PFSK-1 (cell line): ENCODE measurements at regions not wholly inside any gene's neighbourhood (a gene's known extent, or its start where the extent isn't known, plus 50 kb on each side); places are given as distances from the start of the nearest gene placed in this dataset.

Source experiments
- FOXP2 ChIP-seq: optimal IDR thresholded peaks from 2 replicates; pipeline ENCODE3; 2011; ENCODE audit warnings: borderline replicate concordance, control low read depth, inconsistent platforms; ENCODE audit not compliant: insufficient read depth; ENCODE audit errors: extremely low read length, extremely low read depth
- POLR2AphosphoS5 ChIP-seq: IDR thresholded peaks from 2 replicates; pipeline ENCODE4 v1.6.1; 2012; ENCODE audit warnings: low read depth, mild to moderate bottlenecking, control low read depth, low read length, moderate library complexity
- SIN3A ChIP-seq: IDR thresholded peaks from 2 replicates; pipeline ENCODE4 v1.6.1; 2012; ENCODE audit warnings: mild to moderate bottlenecking, low read length, moderate library complexity, borderline replicate concordance; ENCODE audit not compliant: insufficient read depth
- TAF1 ChIP-seq: IDR thresholded peaks from 2 replicates; pipeline ENCODE4 v1.6.1; 2012; ENCODE audit warnings: low read length, control low read depth, borderline replicate concordance; ENCODE audit not compliant: insufficient read depth
- TF ChIP-seq, protein P1 (sequence below), 2 experiments: IDR thresholded peaks; 2 replicates each; pipeline versions ENCODE4 v1.6.1 to v1.8.0; 2011 to 2012; ENCODE audit warnings: low read depth in 2 of 2, low read length in 2 of 2, control low read depth in 1 of 2, inconsistent platforms in 1 of 2, mild to moderate bottlenecking in 1 of 2, moderate library complexity in 1 of 2; ENCODE audit not compliant: insufficient read depth in 1 of 2

GRCh38 chr3:80157546-80157945, 389.7 kb upstream of the ROBO1 start:
- no peak for TF ChIP-seq SIN3A

GRCh38 chr3:80152692-80153091, 384.9 kb upstream of the ROBO1 start:
- TF ChIP-seq, protein P1, sequence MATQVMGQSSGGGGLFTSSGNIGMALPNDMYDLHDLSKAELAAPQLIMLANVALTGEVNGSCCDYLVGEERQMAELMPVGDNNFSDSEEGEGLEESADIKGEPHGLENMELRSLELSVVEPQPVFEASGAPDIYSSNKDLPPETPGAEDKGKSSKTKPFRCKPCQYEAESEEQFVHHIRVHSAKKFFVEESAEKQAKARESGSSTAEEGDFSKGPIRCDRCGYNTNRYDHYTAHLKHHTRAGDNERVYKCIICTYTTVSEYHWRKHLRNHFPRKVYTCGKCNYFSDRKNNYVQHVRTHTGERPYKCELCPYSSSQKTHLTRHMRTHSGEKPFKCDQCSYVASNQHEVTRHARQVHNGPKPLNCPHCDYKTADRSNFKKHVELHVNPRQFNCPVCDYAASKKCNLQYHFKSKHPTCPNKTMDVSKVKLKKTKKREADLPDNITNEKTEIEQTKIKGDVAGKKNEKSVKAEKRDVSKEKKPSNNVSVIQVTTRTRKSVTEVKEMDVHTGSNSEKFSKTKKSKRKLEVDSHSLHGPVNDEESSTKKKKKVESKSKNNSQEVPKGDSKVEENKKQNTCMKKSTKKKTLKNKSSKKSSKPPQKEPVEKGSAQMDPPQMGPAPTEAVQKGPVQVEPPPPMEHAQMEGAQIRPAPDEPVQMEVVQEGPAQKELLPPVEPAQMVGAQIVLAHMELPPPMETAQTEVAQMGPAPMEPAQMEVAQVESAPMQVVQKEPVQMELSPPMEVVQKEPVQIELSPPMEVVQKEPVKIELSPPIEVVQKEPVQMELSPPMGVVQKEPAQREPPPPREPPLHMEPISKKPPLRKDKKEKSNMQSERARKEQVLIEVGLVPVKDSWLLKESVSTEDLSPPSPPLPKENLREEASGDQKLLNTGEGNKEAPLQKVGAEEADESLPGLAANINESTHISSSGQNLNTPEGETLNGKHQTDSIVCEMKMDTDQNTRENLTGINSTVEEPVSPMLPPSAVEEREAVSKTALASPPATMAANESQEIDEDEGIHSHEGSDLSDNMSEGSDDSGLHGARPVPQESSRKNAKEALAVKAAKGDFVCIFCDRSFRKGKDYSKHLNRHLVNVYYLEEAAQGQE (IDR thresholded peaks at IDR 0.05; ENCODE audit: insufficient read depth in 1 of 2, low read depth in 2 of 2, low read length in 2 of 2): no peak
- TF ChIP-seq SIN3A (no peak), FOXP2 (no peak), TAF1 (no peak), POLR2AphosphoS5 (no peak)

- TF ChIP-seq POLR2AphosphoS5 (no peak), FOXP2 (no peak), TAF1 (no peak), SIN3A (no peak)
- TF ChIP-seq, protein P1 (IDR thresholded peaks at IDR 0.05; ENCODE audit: insufficient read depth in 1 of 2, low read depth in 2 of 2, low read length in 2 of 2): no peak
These were observed 374.9 kb upstream of the ROBO1 start for GRCh38 chr3:80142714-80143113.

- TF ChIP-seq, protein P1 (IDR thresholded peaks at IDR 0.05; ENCODE audit: insufficient read depth in 1 of 2, low read depth in 2 of 2, low read length in 2 of 2): no peak
- TF ChIP-seq SIN3A (no peak), TAF1 (no peak), FOXP2 (no peak), POLR2AphosphoS5 (no peak)
These were observed 373.8 kb upstream of the ROBO1 start for GRCh38 chr3:80141557-80141956.

GRCh38 chr3:80116281-80116680, 348.5 kb upstream of the ROBO1 start:
- TF ChIP-seq, protein P1 (IDR thresholded peaks at IDR 0.05; ENCODE audit: insufficient read depth in 1 of 2, low read depth in 2 of 2, low read length in 2 of 2): no peak
- TF ChIP-seq FOXP2 (no peak), SIN3A (no peak), TAF1 (no peak), POLR2AphosphoS5 (no peak)

GRCh38 chr3:80114694-80115093, 346.9 kb upstream of the ROBO1 start:
- TF ChIP-seq POLR2AphosphoS5: no peak
- no peak for TF ChIP-seq TAF1
- TF ChIP-seq SIN3A: no peak
- no peak for TF ChIP-seq FOXP2
- TF ChIP-seq, protein P1 (IDR thresholded peaks at IDR 0.05; ENCODE audit: insufficient read depth in 1 of 2, low read depth in 2 of 2, low read length in 2 of 2): no peak
